ENCODE measurements at regions not wholly inside any gene's neighbourhood (a gene's known extent, or its start where the extent isn't known, plus 50 kb on each side); places are given as distances from the start of the nearest gene placed in this dataset.

DNA sequence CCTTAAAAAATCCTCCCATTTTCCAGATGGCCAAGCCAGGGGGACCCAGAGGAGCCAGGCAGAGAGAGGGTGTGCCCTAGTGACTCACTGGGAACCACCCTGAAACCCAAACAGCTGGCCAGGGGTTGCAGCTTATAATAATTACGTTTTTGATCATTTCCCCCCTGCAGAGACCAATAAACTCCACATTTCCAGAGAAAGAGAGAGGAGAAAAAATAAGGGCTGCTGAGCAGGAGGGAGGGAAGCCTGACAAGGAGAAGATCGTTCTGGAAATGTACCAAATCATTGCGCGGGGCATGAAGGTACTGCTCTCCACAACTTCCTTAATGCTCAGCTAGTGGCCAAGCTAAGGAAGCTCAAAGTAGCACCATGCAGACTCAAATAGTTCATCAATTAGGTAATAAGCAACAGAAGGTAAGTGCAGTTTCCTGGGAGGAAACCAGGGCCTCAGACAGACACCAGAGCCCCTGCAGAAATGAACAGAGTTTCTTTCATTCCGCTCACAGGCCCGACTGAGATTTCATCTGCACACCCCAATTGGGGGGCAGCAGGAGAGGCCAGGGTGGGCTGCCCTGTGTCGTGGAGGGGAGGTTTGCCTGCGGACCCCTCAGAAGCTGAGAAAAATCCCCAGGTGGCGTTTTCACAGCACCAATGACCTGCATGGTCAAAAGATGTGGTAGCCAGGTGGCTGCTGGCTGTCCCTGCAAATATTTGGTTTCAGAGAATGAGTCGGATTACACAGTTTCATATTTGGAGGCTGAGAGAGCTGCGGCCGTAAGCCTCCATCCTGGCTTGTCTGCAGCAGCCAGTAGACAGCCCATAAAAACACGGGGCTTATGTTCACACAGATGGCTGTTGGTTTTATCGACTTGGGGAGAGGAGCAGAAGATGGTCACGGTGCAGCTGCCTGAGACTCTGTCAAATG, 153.2 kb upstream of the LYZL2 start:
- no peak for DNase-seq (ENCODE audit: low read depth)
- Histone ChIP-seq H3K36me3 (ENCODE audit: control insufficient read depth, insufficient read depth, low read length) (no peaks in the 10 kb centered on the region), H3K27me3 (ENCODE audit: control insufficient read depth, insufficient read depth, low read length) (no peaks in the 10 kb centered on the region), H3K4me3 (ENCODE audit: low read depth, low read length) (no peak overlapping the region)
- POLR2A ChIA-PET, result no interaction called here
- CTCF ChIA-PET, result interaction anchor here (0.6 to 3.5 kb wide), 22 partner anchors 12 to 1025 kb away, joined by 3 to 14 read pairs (median 4); partner anchors contain the start of gene ZNF438
- TF ChIP-seq, protein P1, sequence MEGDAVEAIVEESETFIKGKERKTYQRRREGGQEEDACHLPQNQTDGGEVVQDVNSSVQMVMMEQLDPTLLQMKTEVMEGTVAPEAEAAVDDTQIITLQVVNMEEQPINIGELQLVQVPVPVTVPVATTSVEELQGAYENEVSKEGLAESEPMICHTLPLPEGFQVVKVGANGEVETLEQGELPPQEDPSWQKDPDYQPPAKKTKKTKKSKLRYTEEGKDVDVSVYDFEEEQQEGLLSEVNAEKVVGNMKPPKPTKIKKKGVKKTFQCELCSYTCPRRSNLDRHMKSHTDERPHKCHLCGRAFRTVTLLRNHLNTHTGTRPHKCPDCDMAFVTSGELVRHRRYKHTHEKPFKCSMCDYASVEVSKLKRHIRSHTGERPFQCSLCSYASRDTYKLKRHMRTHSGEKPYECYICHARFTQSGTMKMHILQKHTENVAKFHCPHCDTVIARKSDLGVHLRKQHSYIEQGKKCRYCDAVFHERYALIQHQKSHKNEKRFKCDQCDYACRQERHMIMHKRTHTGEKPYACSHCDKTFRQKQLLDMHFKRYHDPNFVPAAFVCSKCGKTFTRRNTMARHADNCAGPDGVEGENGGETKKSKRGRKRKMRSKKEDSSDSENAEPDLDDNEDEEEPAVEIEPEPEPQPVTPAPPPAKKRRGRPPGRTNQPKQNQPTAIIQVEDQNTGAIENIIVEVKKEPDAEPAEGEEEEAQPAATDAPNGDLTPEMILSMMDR (IDR thresholded peaks at IDR 0.05; ENCODE audit: insufficient read depth, low read depth, low read length), result no peak

DNA sequence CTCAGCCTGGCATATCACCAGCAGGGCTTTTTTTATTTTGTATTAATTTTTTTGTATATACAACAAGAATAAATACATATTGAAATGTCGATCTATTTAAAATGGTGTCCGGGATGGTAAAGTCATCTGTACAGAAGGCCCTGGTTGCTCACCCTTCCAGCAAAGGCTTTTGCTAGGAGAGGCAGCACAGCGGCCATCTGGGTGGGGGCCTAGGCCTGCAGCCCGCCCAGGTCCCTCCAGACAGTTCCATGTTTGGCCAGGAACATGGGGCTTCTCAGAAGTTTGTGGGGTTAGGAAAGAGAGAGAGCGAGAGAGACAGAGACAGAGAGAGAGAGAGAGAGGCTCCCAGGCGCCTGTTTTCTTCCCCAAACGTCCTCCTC, 152.6 kb upstream of the LYZL2 start:
- H3K36me3 ChIP-seq (ENCODE audit: control insufficient read depth, insufficient read depth, low read length), result no peaks in the 10 kb centered on the region
- ChIA-PET POLR2A (no interaction called here), CTCF (interaction anchor here (1.0 to 1.8 kb wide), 8 partner anchors 30 to 709 kb away, joined by 3 to 13 read pairs (median 4); no protein-coding TSS in a partner anchor)
- no peak for DNase-seq (ENCODE audit: low read depth)
- TF ChIP-seq, protein P1 (IDR thresholded peaks at IDR 0.05; ENCODE audit: insufficient read depth, low read depth, low read length), result no peak
- H3K27me3 ChIP-seq (ENCODE audit: control insufficient read depth, insufficient read depth, low read length), result no peaks in the 10 kb centered on the region
- no peak overlapping the region for H3K4me3 ChIP-seq (ENCODE audit: low read depth, low read length)

DNA sequence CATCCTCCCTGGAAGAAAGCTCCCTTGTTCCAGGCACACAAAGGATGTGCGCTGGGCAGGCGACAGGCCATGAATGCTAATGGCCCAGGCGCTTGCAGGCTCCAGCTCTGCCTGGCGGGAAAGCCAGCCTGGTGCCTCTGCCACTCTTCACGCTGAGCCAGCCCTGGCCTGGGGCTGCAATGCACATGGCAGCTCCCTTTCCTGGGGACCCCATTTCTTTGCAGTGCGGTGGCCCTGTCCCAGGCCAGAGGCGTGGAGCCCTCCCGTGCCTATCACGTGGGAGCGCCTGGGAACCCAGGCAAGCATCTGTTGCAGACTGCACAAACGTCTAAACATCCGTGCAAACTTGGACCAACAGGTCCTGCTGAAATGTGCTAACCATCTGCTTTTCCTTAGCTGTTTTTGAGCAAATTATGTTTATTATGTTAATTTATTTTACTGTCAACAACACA, 152.1 kb upstream of the LYZL2 start:
- TF ChIP-seq, protein P1 (IDR thresholded peaks at IDR 0.05; ENCODE audit: insufficient read depth, low read depth, low read length), result no peak
- H3K4me3 ChIP-seq (ENCODE audit: low read depth, low read length), result no peak overlapping the region
- no peaks in the 10 kb centered on the region for H3K36me3 ChIP-seq (ENCODE audit: control insufficient read depth, insufficient read depth, low read length)
- ChIA-PET POLR2A (no interaction called here), CTCF (interaction anchor here (0.6 to 1.8 kb wide), 4 partner anchors 30 to 1015 kb away, joined by 3 to 6 read pairs (median 3); no protein-coding TSS in a partner anchor)
- H3K27me3 ChIP-seq (ENCODE audit: control insufficient read depth, insufficient read depth, low read length), result no peaks in the 10 kb centered on the region
- no peak for DNase-seq (ENCODE audit: low read depth)

DNA sequence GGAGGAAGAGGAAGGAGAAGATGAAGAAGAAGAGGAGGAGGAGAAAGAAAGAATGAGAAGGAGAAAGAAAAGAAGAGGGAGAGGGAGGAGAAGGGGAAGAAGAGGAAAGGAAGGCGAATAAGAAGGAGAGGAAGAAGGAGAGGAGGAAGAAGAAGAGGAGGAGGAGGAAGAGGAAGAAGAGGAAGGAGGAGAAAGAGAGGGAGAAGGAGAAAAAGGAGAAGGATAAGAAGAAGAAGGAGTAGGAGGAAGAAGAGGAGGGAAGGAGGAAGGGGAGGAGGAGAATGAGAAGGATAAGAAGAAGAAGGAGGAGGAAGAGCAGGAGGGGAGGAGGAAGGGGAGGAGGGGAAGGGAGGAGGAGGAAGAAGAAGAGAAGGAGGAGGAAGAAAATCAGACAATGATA, 149.2 kb upstream of the LYZL2 start:
- TF ChIP-seq, protein P1 (IDR thresholded peaks at IDR 0.05; ENCODE audit: insufficient read depth, low read depth, low read length), result no peak
- H3K36me3 ChIP-seq (ENCODE audit: control insufficient read depth, insufficient read depth, low read length), result no peaks in the 10 kb centered on the region
- ChIA-PET POLR2A (no interaction called here), CTCF (no interaction called here)
- no peak overlapping the region for H3K4me3 ChIP-seq (ENCODE audit: low read depth, low read length)
- no peak for DNase-seq (ENCODE audit: low read depth)
- no peaks in the 10 kb centered on the region for H3K27me3 ChIP-seq (ENCODE audit: control insufficient read depth, insufficient read depth, low read length)

DNA sequence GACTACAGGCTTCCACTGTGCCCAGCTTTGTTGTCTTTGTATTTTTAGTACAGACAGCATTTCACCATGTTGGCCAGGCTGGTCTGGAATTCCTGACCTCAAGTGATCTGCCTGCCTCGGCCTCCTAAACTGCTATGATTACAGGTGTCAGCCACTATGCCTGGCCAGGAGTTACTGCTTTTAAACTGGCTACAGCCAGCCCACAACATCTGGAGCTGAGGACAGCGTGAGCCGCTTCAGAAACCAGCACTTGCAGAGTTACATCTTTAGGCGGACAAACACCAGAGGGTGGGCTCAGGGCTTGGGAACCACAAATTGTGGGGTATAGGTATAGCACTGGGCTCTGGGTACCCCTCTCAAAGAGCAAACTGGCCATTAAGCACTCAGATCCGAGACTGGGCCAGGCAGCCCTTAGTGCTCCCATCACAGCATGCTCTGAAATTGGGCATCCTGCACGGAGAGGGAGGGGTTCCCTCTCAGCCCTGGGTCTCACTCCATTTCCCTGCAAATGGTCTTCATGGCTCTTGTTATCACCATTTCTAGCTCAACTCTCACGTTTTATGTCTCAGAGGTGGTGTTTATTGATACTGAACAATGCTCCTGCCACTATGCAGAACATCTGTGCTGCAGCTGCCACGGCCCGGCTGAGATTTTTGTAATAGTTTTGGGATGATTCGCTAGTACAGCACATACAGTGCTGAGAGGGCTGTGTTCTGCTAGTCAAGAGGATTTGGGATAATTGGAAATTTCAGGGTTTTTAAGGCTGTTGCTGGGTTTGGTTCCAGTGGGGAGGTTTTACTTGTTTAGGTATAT, 146.4 kb upstream of the LYZL2 start:
- CTCF ChIA-PET, result interaction anchor here (1.0 to 2.3 kb wide), 4 partner anchors 13 to 210 kb away, joined by 3 to 7 read pairs (median 5); no protein-coding TSS in a partner anchor
- POLR2A ChIA-PET, result interaction anchor here (0.8 kb wide), 1 partner anchor 345 kb away, joined by 4 read pairs; no protein-coding TSS in a partner anchor
- DNase-seq (ENCODE audit: low read depth), result peak; percentile 76
- Histone ChIP-seq H3K4me3 (ENCODE audit: low read depth, low read length) (no peak overlapping the region), H3K27me3 (ENCODE audit: control insufficient read depth, insufficient read depth, low read length) (no peaks in the 10 kb centered on the region), H3K36me3 (ENCODE audit: control insufficient read depth, insufficient read depth, low read length) (no peaks in the 10 kb centered on the region)
- TF ChIP-seq, protein P1 (IDR thresholded peaks at IDR 0.05; ENCODE audit: insufficient read depth, low read depth, low read length), result no peak
